BJ (cell line): ENCODE measurements at regions not wholly inside any gene's neighbourhood (a gene's known extent, or its start where the extent isn't known, plus 50 kb on each side); places are given as distances from the start of the nearest gene placed in this dataset.

ENCODE experiments used
- CTCF ChIA-PET: fragments of 350-600 bp; formaldehyde crosslinking; extraction: SDS; loops from one replicate; lab custom pipeline; 2021; ENCODE audit warnings: antibody characterized with exemption, inconsistent platforms; lab: Yijun Ruan, JAX
- POLR2A ChIA-PET: fragments of 300-600 bp; sonication (Branson Sonifier 250); formaldehyde crosslinking; extraction: SDS; loops from one replicate; lab custom pipeline; 2021; ENCODE audit warnings: antibody characterized with exemption; lab: Charles Lee
- DNase-seq: peaks from one replicate; pipeline ENCODE4 v3.0.0-alpha.2; 2011; ENCODE audit warnings: low read depth
- H3K27me3 ChIP-seq: 2 replicates; pipeline ENCODE4 v1.6.0; 2011; ENCODE audit warnings: low read length; ENCODE audit not compliant: control insufficient read depth, insufficient read depth
- H3K36me3 ChIP-seq: 2 replicates; pipeline ENCODE4 v1.5.1; 2011; ENCODE audit warnings: low read length; ENCODE audit not compliant: control insufficient read depth, insufficient read depth
- H3K4me3 ChIP-seq: 2 replicates; pipeline ENCODE4 v1.5.1; 2011; ENCODE audit warnings: low read depth, mild to moderate bottlenecking, control low read depth, low read length
- CTCF ChIP-seq: IDR thresholded peaks from 2 replicates; pipeline ENCODE4 v1.5.1; 2011; ENCODE audit warnings: low read depth, mild to moderate bottlenecking, control low read depth, inconsistent platforms, low read length, moderate library complexity; ENCODE audit not compliant: insufficient read depth

- no peak for TF ChIP-seq CTCF
- Histone ChIP-seq H3K36me3 (no peaks in the 10 kb centered on the region), H3K27me3 (no peaks in the 10 kb centered on the region), H3K4me3 (no peak overlapping the region)
- DNase-seq, result no peak
- POLR2A ChIA-PET, result no interaction called here
- CTCF ChIA-PET, result no interaction called here
Measured at GRCh38 chr9:107932601-107933000, 443.0 kb upstream of the KLF4 start.

GRCh38 chr9:107932046-107932445 is 442.5 kb upstream of the KLF4 start:
- no peak overlapping the region for H3K4me3 ChIP-seq
- POLR2A ChIA-PET, result interaction anchor here (0.6 kb wide), 1 partner anchor 40 kb away, joined by 15 read pairs; no protein-coding TSS in a partner anchor
- TF ChIP-seq CTCF, result no peak
- CTCF ChIA-PET, result no interaction called here
- H3K36me3 ChIP-seq, result no peaks in the 10 kb centered on the region
- peak; percentile 12 for DNase-seq
- no peaks in the 10 kb centered on the region for H3K27me3 ChIP-seq

GRCh38 chr9:107931071-107931715 is 441.6 kb upstream of the KLF4 start:
- H3K4me3 ChIP-seq, result no peak overlapping the region
- no peak for TF ChIP-seq CTCF
- CTCF ChIA-PET, result no interaction called here

GRCh38 chr9:107929443-107929842 is 439.9 kb upstream of the KLF4 start:
- ChIA-PET CTCF (interaction anchor here (0.6 kb wide), 1 partner anchor 369 kb away, joined by 3 read pairs; no protein-coding TSS in a partner anchor), POLR2A (no interaction called here)
- no peak for DNase-seq
- Histone ChIP-seq H3K27me3 (no peaks in the 10 kb centered on the region), H3K36me3 (no peaks in the 10 kb centered on the region), H3K4me3 (no peak overlapping the region)
- TF ChIP-seq CTCF, result no peak

More at GRCh38 chr9:107931071-107931715, 441.6 kb upstream of the KLF4 start:
- no peak for DNase-seq
- no peaks in the 10 kb centered on the region for H3K27me3 ChIP-seq
- no peaks in the 10 kb centered on the region for H3K36me3 ChIP-seq
- POLR2A ChIA-PET, result no interaction called here

- no peak overlapping the region for H3K4me3 ChIP-seq
- TF ChIP-seq CTCF, result no peak
- no peaks in the 10 kb centered on the region for H3K27me3 ChIP-seq
- ChIA-PET CTCF (interaction anchor here (0.6 kb wide), 1 partner anchor 368 kb away, joined by 3 read pairs; no protein-coding TSS in a partner anchor), POLR2A (no interaction called here)
- H3K36me3 ChIP-seq, result no peaks in the 10 kb centered on the region
- DNase-seq, result no peak
Measured at GRCh38 chr9:107928701-107929371, 439.3 kb upstream of the KLF4 start.
